ENCODE measurements at regions not wholly inside any gene's neighbourhood (a gene's known extent, or its start where the extent isn't known, plus 50 kb on each side); places are given as distances from the start of the nearest gene placed in this dataset.

DNA sequence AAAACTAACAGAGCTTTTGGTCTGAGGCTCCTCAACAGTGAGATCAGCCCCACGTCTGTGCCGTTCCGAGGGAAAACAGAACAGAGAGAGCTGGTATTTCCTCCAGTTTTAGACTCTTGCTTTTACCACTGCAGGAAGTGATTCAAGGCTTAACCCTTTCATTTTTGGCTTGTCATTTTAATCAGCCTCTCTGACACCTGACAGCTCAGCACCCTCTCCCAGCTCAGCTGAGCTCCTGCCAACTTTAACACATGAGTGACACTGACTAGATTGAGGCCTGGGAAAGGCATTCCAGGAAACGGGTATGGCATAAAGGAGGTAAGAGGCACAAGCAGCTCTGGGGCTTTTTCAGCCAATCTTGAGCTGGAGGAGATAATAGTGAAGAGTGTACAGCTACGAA, 239.4 kb upstream of the SKOR2 start:
- TF ChIP-seq CTCF (IDR thresholded peaks at IDR 0.05) (no peak), POLR2A (IDR thresholded peaks at IDR 0.05) (no peak)

Measured in right lobe of liver (tissue), 4 donors.